IPS DF 6.9 (cell line): ENCODE measurements at regions not wholly inside any gene's neighbourhood (a gene's known extent, or its start where the extent isn't known, plus 50 kb on each side); places are given as distances from the start of the nearest gene placed in this dataset.
"Not testable (repeated sequence)": the region's sequence is repeated elsewhere in the genome, so short reads cannot be mapped to it uniquely, and the experiment has no call there.

Experiments
- DNase-seq: peaks from one replicate; pipeline ENCODE4 v3.0.0-alpha.2; 2013; ENCODE audit warnings: low read depth, low spot score
- H3K27ac ChIP-seq: one replicate; pipeline ENCODE4 v1.5.1; 2013; ENCODE audit warnings: low read length, control low read depth
- H3K27me3 ChIP-seq: 2 replicates; pipeline ENCODE4 v1.6.1; 2013; ENCODE audit warnings: mild to moderate bottlenecking, low read length; ENCODE audit not compliant: control insufficient read depth, insufficient read depth
- H3K36me3 ChIP-seq: 2 replicates; pipeline ENCODE4 v1.6.1; 2013; ENCODE audit warnings: low read length; ENCODE audit not compliant: control insufficient read depth, insufficient read depth
- H3K4me1 ChIP-seq: 2 replicates; pipeline ENCODE4 v1.6.1; 2013; ENCODE audit warnings: low read length; ENCODE audit not compliant: control insufficient read depth, insufficient read depth
- H3K4me3 ChIP-seq: 2 replicates; pipeline ENCODE4 v1.5.1; 2013; ENCODE audit warnings: mild to moderate bottlenecking, low read length
- H3K9me3 ChIP-seq: 2 replicates; pipeline ENCODE4 v1.6.1; 2013; ENCODE audit warnings: low read length, inconsistent platforms; ENCODE audit not compliant: control insufficient read depth, insufficient read depth
- whole genome bisulfite sequencing: extraction: QIAGEN DNeasy Blood & Tissue Kit; methylation state at CpG from one replicate; pipeline ENCODE4 v1.1.7; 2013; ENCODE audit warnings: mixed read lengths, missing lambda C conversion rate; ENCODE audit not compliant: insufficient read length, insufficient coverage; 5-methylcytosine and 5-hydroxymethylcytosine counted together

- not testable (repeated sequence) for H3K4me3 ChIP-seq, H3K36me3 ChIP-seq, DNase-seq, H3K27me3 ChIP-seq, H3K9me3 ChIP-seq, H3K27ac ChIP-seq, H3K4me1 ChIP-seq
- no CpG with 5 or more reads among the region's 8 CpGs for WGBS
Measured at GRCh38 chr1:168457296-168457695, 86.5 kb downstream of the XCL2 start.

- H3K27ac ChIP-seq = no peak overlapping the region
- no peaks in the 10 kb centered on the region for H3K9me3 ChIP-seq
- no peaks in the 10 kb centered on the region for H3K4me1 ChIP-seq
- H3K36me3 ChIP-seq = no peaks in the 10 kb centered on the region
- no peaks in the 10 kb centered on the region for H3K27me3 ChIP-seq
- no peak for DNase-seq
- H3K4me3 ChIP-seq = no peak overlapping the region
- WGBS = no CpG with 5 or more reads among the region's 2 CpGs
Measured at GRCh38 chr1:168455764-168456163, 88.0 kb downstream of the XCL2 start.

- H3K9me3 ChIP-seq = no peaks in the 10 kb centered on the region
- no peak for DNase-seq
- no peak overlapping the region for H3K4me3 ChIP-seq
- H3K27me3 ChIP-seq = no peaks in the 10 kb centered on the region
- H3K36me3 ChIP-seq = no peaks in the 10 kb centered on the region
- no peaks in the 10 kb centered on the region for H3K4me1 ChIP-seq
- H3K27ac ChIP-seq = no peak overlapping the region
- WGBS = no CpG with 5 or more reads among the region's 1 CpG
Measured at GRCh38 chr1:168454211-168454815, 89.5 kb downstream of the XCL2 start.

GRCh38 chr1:168453056-168453455, 90.7 kb downstream of the XCL2 start:
- Histone ChIP-seq H3K4me1 (no peaks in the 10 kb centered on the region), H3K27me3 (no peaks in the 10 kb centered on the region), H3K36me3 (no peaks in the 10 kb centered on the region), H3K9me3 (no peaks in the 10 kb centered on the region), H3K4me3 (no peak overlapping the region), H3K27ac (no peak overlapping the region)
- no CpG with 5 or more reads among the region's 4 CpGs for WGBS
- DNase-seq = no peak

GRCh38 chr1:168452329-168452728, 91.5 kb downstream of the XCL2 start:
- H3K36me3 ChIP-seq = no peaks in the 10 kb centered on the region
- no CpG with 5 or more reads among the region's 1 CpG for WGBS
- H3K4me1 ChIP-seq = no peaks in the 10 kb centered on the region
- H3K27ac ChIP-seq = no peak overlapping the region
- no peaks in the 10 kb centered on the region for H3K27me3 ChIP-seq
- DNase-seq = no peak
- no peak overlapping the region for H3K4me3 ChIP-seq
- H3K9me3 ChIP-seq = no peaks in the 10 kb centered on the region

- DNase-seq = no peak
- H3K4me3 ChIP-seq = no peak overlapping the region
- H3K27ac ChIP-seq = no peak overlapping the region
- H3K27me3 ChIP-seq = no peaks in the 10 kb centered on the region
- no CpG with 5 or more reads among the region's 1 CpG for WGBS
- no peaks in the 10 kb centered on the region for H3K9me3 ChIP-seq
- H3K36me3 ChIP-seq = no peaks in the 10 kb centered on the region
- no peaks in the 10 kb centered on the region for H3K4me1 ChIP-seq
Measured at GRCh38 chr1:168447871-168448270, 95.9 kb downstream of the XCL2 start.

- Histone ChIP-seq H3K27ac (no peak overlapping the region), H3K4me3 (no peak overlapping the region), H3K27me3 (no peaks in the 10 kb centered on the region), H3K4me1 (0 out of 2 replicates have a peak, but pooled peaks cover 2% of the 10 kb centered on the region), H3K9me3 (no peaks in the 10 kb centered on the region), H3K36me3 (no peaks in the 10 kb centered on the region)
- no CpG with 5 or more reads among the region's 5 CpGs for WGBS
- DNase-seq = no peak
Measured at GRCh38 chr1:168446081-168446480, 97.7 kb downstream of the XCL2 start.

- H3K9me3 ChIP-seq = no peaks in the 10 kb centered on the region
- no peaks in the 10 kb centered on the region for H3K36me3 ChIP-seq
- H3K4me1 ChIP-seq = 0 out of 2 replicates have a peak, but pooled peaks cover 2% of the 10 kb centered on the region
- DNase-seq = no peak
- H3K4me3 ChIP-seq = no peak overlapping the region
- WGBS = no CpG with 5 or more reads among the region's 5 CpGs
- no peak overlapping the region for H3K27ac ChIP-seq
- no peaks in the 10 kb centered on the region for H3K27me3 ChIP-seq
Measured at GRCh38 chr1:168443899-168444298, 99.9 kb downstream of the XCL2 start.

GRCh38 chr1:168443356-168443755, 100.4 kb downstream of the XCL2 start:
- no peaks in the 10 kb centered on the region for H3K36me3 ChIP-seq
- DNase-seq = no peak
- no CpG with 5 or more reads among the region's 3 CpGs for WGBS
- no peaks in the 10 kb centered on the region for H3K9me3 ChIP-seq
- H3K4me3 ChIP-seq = no peak overlapping the region
- H3K27ac ChIP-seq = no peak overlapping the region
- 0 out of 2 replicates have a peak, but pooled peaks cover 2% of the 10 kb centered on the region for H3K4me1 ChIP-seq
- H3K27me3 ChIP-seq = no peaks in the 10 kb centered on the region

- DNase-seq = no peak
- Histone ChIP-seq H3K27me3 (no peaks in the 10 kb centered on the region), H3K27ac (no peak overlapping the region), H3K4me3 (no peak overlapping the region), H3K9me3 (no peaks in the 10 kb centered on the region), H3K4me1 (0 out of 2 replicates have a peak, but pooled peaks cover 2% of the 10 kb centered on the region), H3K36me3 (no peaks in the 10 kb centered on the region)
- no CpG with 5 or more reads among the region's 2 CpGs for WGBS
Measured at GRCh38 chr1:168442931-168443330, 100.9 kb downstream of the XCL2 start.

GRCh38 chr1:168441745-168442144, 102.1 kb downstream of the XCL2 start:
- H3K4me3 ChIP-seq = no peak overlapping the region
- no CpG with 5 or more reads among the region's 3 CpGs for WGBS
- no peak overlapping the region for H3K27ac ChIP-seq
- H3K36me3 ChIP-seq = no peaks in the 10 kb centered on the region
- H3K27me3 ChIP-seq = no peaks in the 10 kb centered on the region
- 0 out of 2 replicates have a peak, but pooled peaks cover 2% of the 10 kb centered on the region for H3K4me1 ChIP-seq
- no peaks in the 10 kb centered on the region for H3K9me3 ChIP-seq
- no peak for DNase-seq
